BLaER1 treated with 17β-estradiol and CSF1 and Interleukin-3, amounts not matched to agents 10 nM and 100 nM (cell line): ENCODE measurements at regions not wholly inside any gene's neighbourhood (a gene's known extent, or its start where the extent isn't known, plus 50 kb on each side); places are given as distances from the start of the nearest gene placed in this dataset.

Source experiments
- H3K27ac ChIP-seq, 11 experiments: shearing (Covaris generic); formaldehyde crosslinking; 2 replicates each; pipeline ENCODE4 v1.8.1; 2022
- H3K27me3 ChIP-seq, 11 experiments: shearing (Covaris generic); formaldehyde crosslinking; 2 replicates each; pipeline ENCODE4 v1.8.1; 2022
- H3K36me3 ChIP-seq, 11 experiments: shearing (Covaris generic); formaldehyde crosslinking; 2 replicates each; pipeline ENCODE4 v1.8.1; 2022
- H3K4me1 ChIP-seq, 10 experiments: shearing (Covaris generic); formaldehyde crosslinking; 2 replicates each; pipeline ENCODE4 v1.8.1; 2022
- H3K4me2 ChIP-seq, 11 experiments: shearing (Covaris generic); formaldehyde crosslinking; 2 replicates each; pipeline ENCODE4 v1.8.1; 2022
- H3K4me3 ChIP-seq, 10 experiments: shearing (Covaris generic); formaldehyde crosslinking; 2 replicates each; pipeline ENCODE4 v1.8.1; 2022
- H3K9ac ChIP-seq, 11 experiments: shearing (Covaris generic); formaldehyde crosslinking; 2 replicates each; pipeline ENCODE4 v1.8.1; 2022
- H3K9me3 ChIP-seq, 11 experiments: shearing (Covaris generic); formaldehyde crosslinking; replicated peaks in 1 of 11; 2 replicates each; pipeline ENCODE4 v1.8.1; 2022
- H4K20me1 ChIP-seq, 11 experiments: shearing (Covaris generic); formaldehyde crosslinking; 2 replicates each; pipeline ENCODE4 v1.8.1; 2022
- Cebpa-rat ChIP-seq, 11 experiments: shearing (Covaris generic); IDR thresholded peaks; 2 replicates each; pipeline ENCODE4 v1.8.1; 2022

- Histone ChIP-seq H3K4me3 (no peak overlapping the region), H4K20me1 (no peaks in the 10 kb centered on the region; a peak in 1 of 22 replicates), H3K4me1 (peaks cover 0 to 19% (median 0%) of the 10 kb centered on the region in 10 experiments; a peak in 6 of 20 replicates), H3K9ac (no peak overlapping the region), H3K4me2 (no peak overlapping the region), H3K27ac (no peak overlapping the region), H3K9me3 (no peaks in the 10 kb centered on the region), H3K27me3 (no peaks in the 10 kb centered on the region; a peak in 1 of 22 replicates), H3K36me3 (peaks cover 0 to 68% (median 19%) of the 10 kb centered on the region in 11 experiments; a peak in 18 of 22 replicates)
- no peak for TF ChIP-seq Cebpa-rat (IDR thresholded peaks at IDR 0.05)
Observed at GRCh38 chrX:10070714-10071436, 85.9 kb upstream of the CLCN4 start.

- no peaks in the 10 kb centered on the region for H4K20me1 ChIP-seq
- no peak overlapping the region for H3K27ac ChIP-seq
- no peak overlapping the region for H3K4me3 ChIP-seq
Observed at GRCh38 chrX:10071451-10072144, 85.2 kb upstream of the CLCN4 start.

GRCh38 chrX:10072786-10073568 lies 83.8 kb upstream of the CLCN4 start:
- Histone ChIP-seq H3K27ac (no peak overlapping the region), H4K20me1 (no peaks in the 10 kb centered on the region; a peak in 1 of 22 replicates), H3K9ac (no peak overlapping the region), H3K36me3 (peaks cover 0 to 50% (median 12%) of the 10 kb centered on the region in 11 experiments; a peak in 16 of 22 replicates), H3K4me3 (no peak overlapping the region), H3K4me1 (peaks cover 0 to 19% (median 0%) of the 10 kb centered on the region in 10 experiments; a peak in 6 of 20 replicates), H3K9me3 (no peaks in the 10 kb centered on the region), H3K27me3 (no peaks in the 10 kb centered on the region), H3K4me2 (no peak overlapping the region)
- TF ChIP-seq Cebpa-rat (IDR thresholded peaks at IDR 0.05), result no peak

More at GRCh38 chrX:10071451-10072144, 85.2 kb upstream of the CLCN4 start:
- Histone ChIP-seq H3K9ac (no peak overlapping the region), H3K9me3 (no peaks in the 10 kb centered on the region), H3K36me3 (peaks cover 0 to 61% (median 19%) of the 10 kb centered on the region in 11 experiments; a peak in 18 of 22 replicates), H3K27me3 (no peaks in the 10 kb centered on the region; a peak in 1 of 22 replicates), H3K4me1 (peaks cover 0 to 19% (median 0%) of the 10 kb centered on the region in 10 experiments; a peak in 6 of 20 replicates), H3K4me2 (no peak overlapping the region)
- no peak for TF ChIP-seq Cebpa-rat (IDR thresholded peaks at IDR 0.05)

- no peak overlapping the region for H3K4me3 ChIP-seq
- H3K4me2 ChIP-seq, result no peak overlapping the region
- no peak overlapping the region for H3K9ac ChIP-seq
- no peaks in the 10 kb centered on the region; a peak in 1 of 22 replicates for H4K20me1 ChIP-seq
- no peak overlapping the region for H3K27ac ChIP-seq
- no peaks in the 10 kb centered on the region for H3K9me3 ChIP-seq
- TF ChIP-seq Cebpa-rat (IDR thresholded peaks at IDR 0.05), result no peak
- peaks cover 0 to 43% (median 8%) of the 10 kb centered on the region in 11 experiments; a peak in 7 of 22 replicates for H3K36me3 ChIP-seq
- H3K4me1 ChIP-seq, result peaks cover 0 to 13% (median 0%) of the 10 kb centered on the region in 10 experiments; a peak in 6 of 20 replicates
- no peaks in the 10 kb centered on the region for H3K27me3 ChIP-seq
Observed at GRCh38 chrX:10073671-10074070, 83.1 kb upstream of the CLCN4 start.

- no peak overlapping the region for H3K9ac ChIP-seq
- H3K9me3 ChIP-seq, result no peaks in the 10 kb centered on the region
- peaks cover 0 to 9% (median 0%) of the 10 kb centered on the region in 10 experiments; a peak in 6 of 20 replicates for H3K4me1 ChIP-seq
- H4K20me1 ChIP-seq, result no peaks in the 10 kb centered on the region; a peak in 1 of 22 replicates
- H3K36me3 ChIP-seq, result peaks cover 0 to 49% (median 10%) of the 10 kb centered on the region in 11 experiments; a peak in 7 of 22 replicates
- H3K27ac ChIP-seq, result no peak overlapping the region
- no peak overlapping the region for H3K4me3 ChIP-seq
- TF ChIP-seq Cebpa-rat (IDR thresholded peaks at IDR 0.05), result no peak
- no peaks in the 10 kb centered on the region for H3K27me3 ChIP-seq
- no peak overlapping the region for H3K4me2 ChIP-seq
Observed at GRCh38 chrX:10074241-10074941, 82.4 kb upstream of the CLCN4 start.

- Histone ChIP-seq H4K20me1 (no peaks in the 10 kb centered on the region; a peak in 1 of 22 replicates), H3K4me3 (no peak overlapping the region), H3K27me3 (no peaks in the 10 kb centered on the region), H3K36me3 (peaks cover under 1 to 50% (median 5%) of the 10 kb centered on the region in 11 experiments; a peak in 9 of 22 replicates), H3K9me3 (no peaks in the 10 kb centered on the region), H3K4me2 (no peak overlapping the region), H3K4me1 (peaks cover 0 to 6% (median under 1%) of the 10 kb centered on the region in 10 experiments; a peak in 5 of 20 replicates), H3K9ac (no peak overlapping the region), H3K27ac (no peak overlapping the region)
- TF ChIP-seq Cebpa-rat (IDR thresholded peaks at IDR 0.05), result no peak
Observed at GRCh38 chrX:10076765-10077164, 80.0 kb upstream of the CLCN4 start.

- TF ChIP-seq Cebpa-rat (IDR thresholded peaks at IDR 0.05), result no peak
- peaks cover 6 to 13% (median 9%) of the 10 kb centered on the region in 10 experiments for H3K4me1 ChIP-seq
- H3K36me3 ChIP-seq, result peaks cover 0 to 42% (median 5%) of the 10 kb centered on the region in 11 experiments; a peak in 8 of 22 replicates
- no peaks in the 10 kb centered on the region for H3K9me3 ChIP-seq
- H3K9ac ChIP-seq, result no peak overlapping the region; a peak in 1 of 22 replicates
- H3K4me3 ChIP-seq, result no peak overlapping the region
- H3K4me2 ChIP-seq, result no peak overlapping the region
- H4K20me1 ChIP-seq, result no peaks in the 10 kb centered on the region; a peak in 1 of 22 replicates
- H3K27me3 ChIP-seq, result no peaks in the 10 kb centered on the region
- no peak overlapping the region for H3K27ac ChIP-seq
Observed at GRCh38 chrX:10077425-10078188, 79.2 kb upstream of the CLCN4 start.

GRCh38 chrX:10078266-10078665 lies 78.5 kb upstream of the CLCN4 start:
- H4K20me1 ChIP-seq, result no peaks in the 10 kb centered on the region; a peak in 1 of 22 replicates
- H3K36me3 ChIP-seq, result peaks cover 0 to 42% (median 5%) of the 10 kb centered on the region in 11 experiments; a peak in 8 of 22 replicates
- peaks cover 13 to 19% (median 16%) of the 10 kb centered on the region in 10 experiments for H3K4me1 ChIP-seq
- H3K4me2 ChIP-seq, result no peak overlapping the region
- TF ChIP-seq Cebpa-rat (IDR thresholded peaks at IDR 0.05), result no peak
- no peak overlapping the region for H3K4me3 ChIP-seq
- H3K9ac ChIP-seq, result no peak overlapping the region
- no peaks in the 10 kb centered on the region for H3K27me3 ChIP-seq
- H3K27ac ChIP-seq, result no peak overlapping the region
- H3K9me3 ChIP-seq, result no peaks in the 10 kb centered on the region
